ENCODE measurements at regions not wholly inside any gene's neighbourhood (a gene's known extent, or its start where the extent isn't known, plus 50 kb on each side); places are given as distances from the start of the nearest gene placed in this dataset.

DNA sequence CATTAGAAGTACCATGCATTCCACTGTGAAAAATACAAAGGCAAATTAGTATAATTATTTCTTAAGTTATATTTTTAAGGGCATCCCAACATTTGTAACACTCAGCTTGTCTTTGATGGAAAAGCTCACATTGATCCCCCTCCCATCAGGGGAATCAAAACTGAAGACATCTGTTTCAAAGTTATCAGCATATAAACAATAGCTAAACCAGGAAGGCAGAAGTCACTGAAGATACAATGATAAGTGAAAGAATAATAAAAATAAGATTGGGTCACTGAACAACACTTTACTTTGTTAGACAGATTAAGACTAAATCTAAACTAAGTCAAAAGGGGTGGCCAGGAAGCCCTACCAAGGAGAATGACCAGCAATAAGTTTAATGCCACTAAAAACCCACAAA, 801.9 kb upstream of the ACO1 start (continued):
- TF ChIP-seq NANOG (IDR thresholded peaks at IDR 0.05; ENCODE audit: insufficient read depth, low read depth, low read length, poor library complexity, severe bottlenecking) (no peak), RXRA (IDR thresholded peaks at IDR 0.05; ENCODE audit: insufficient read depth, low read depth, low read length) (no peak), SP4 (IDR thresholded peaks at IDR 0.05; ENCODE audit: low read length) (no peak), HDAC6 (IDR thresholded peaks at IDR 0.05; ENCODE audit: low read depth, low read length) (no peak), ZNF274 (IDR thresholded peaks at IDR 0.05; ENCODE audit: borderline replicate concordance, extremely low read depth, low read length) (no peak), CHD2 (IDR thresholded peaks at IDR 0.05; ENCODE audit: low read length) (no peak)
